Astrocyte of the spinal cord (primary cell): ENCODE measurements at regions not wholly inside any gene's neighbourhood (a gene's known extent, or its start where the extent isn't known, plus 50 kb on each side); places are given as distances from the start of the nearest gene placed in this dataset.

Source experiments
- DNase-seq: peaks from one replicate; pipeline ENCODE4 v3.0.0; 2011; ENCODE audit warnings: low read depth, low spot score
- H3K4me3 ChIP-seq: 2 replicates; pipeline ENCODE4 v1.5.1; 2011; ENCODE audit warnings: low read depth, mild to moderate bottlenecking, low read length, moderate library complexity
- CTCF ChIP-seq: IDR thresholded peaks from 2 replicates; pipeline ENCODE4 v1.5.1; 2012; ENCODE audit warnings: low read depth, mild to moderate bottlenecking, low read length, inconsistent platforms
- in situ Hi-C: cut with HindIII; loops from 2 replicates; pipeline ENCODE4 v1.10.0; 2017; ENCODE audit warnings: low sequenced_read_pairs

- H3K4me3 ChIP-seq, result no peak overlapping the region
- no peak for TF ChIP-seq CTCF
- in situ Hi-C loops, result no loop called here
- no peak for DNase-seq
These were observed 215.9 kb downstream of the RNF152 start for GRCh38 chr18:61676773-61677434.

DNA sequence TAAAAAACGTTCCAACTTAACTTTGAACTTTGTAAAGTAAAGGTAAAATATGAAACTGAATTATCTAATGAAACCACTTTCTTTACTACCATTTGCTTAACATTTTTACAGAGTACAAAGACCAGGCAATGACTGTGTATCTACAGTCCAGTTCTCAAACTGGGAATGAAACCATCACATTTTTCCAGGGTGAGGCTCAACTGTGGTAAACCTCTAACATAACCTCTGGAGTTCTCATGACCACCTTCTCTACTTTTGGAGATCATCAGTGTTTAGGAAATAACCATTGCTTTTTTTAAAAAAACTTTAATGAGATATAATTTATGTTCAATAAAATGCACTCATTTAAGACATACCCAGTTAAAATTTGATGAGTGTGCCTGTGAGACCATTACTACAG is 223.5 kb downstream of the RNF152 start:
- no peak overlapping the region for H3K4me3 ChIP-seq
- in situ Hi-C loops, result no loop called here
- TF ChIP-seq CTCF, result no peak
- DNase-seq, result peak; percentile 56

DNA sequence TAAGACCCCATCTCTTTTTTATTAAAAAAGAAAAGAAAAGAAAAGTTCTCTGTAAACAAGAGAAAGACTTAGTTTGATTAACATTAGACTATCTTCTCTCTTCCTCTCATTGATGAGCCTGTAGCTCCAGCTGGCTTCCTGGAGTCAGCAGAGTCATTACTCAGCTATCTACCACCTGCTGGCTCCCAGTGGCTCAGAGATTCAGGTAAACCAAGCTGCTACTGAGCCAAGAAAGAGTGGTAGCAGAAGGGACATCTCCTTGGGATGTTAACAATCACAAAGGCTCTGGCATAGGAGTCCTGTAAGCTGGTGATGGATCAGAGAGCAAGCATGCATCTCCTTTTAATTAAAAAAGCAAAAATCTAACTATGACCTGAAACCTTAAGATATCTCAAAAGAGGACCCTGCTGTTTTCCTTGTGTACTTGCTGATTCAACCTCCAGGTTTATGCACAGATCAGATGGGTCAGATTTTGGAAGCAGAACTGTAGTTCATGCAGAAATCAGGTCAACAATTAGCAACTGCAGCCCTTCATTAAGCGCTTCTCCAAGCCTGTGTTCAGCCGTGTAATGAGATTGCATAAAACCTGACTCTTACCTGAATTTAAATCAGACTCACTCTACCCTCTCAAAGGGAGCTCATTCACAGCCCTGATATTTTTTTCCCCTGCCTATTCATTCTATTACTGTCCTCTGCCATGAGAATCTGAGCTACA is 225.8 kb downstream of the RNF152 start:
- DNase-seq, result no peak
- no peak for TF ChIP-seq CTCF
- no peak overlapping the region for H3K4me3 ChIP-seq
- in situ Hi-C loops, result no loop called here

- in situ Hi-C loops, result no loop called here
- no peak overlapping the region for H3K4me3 ChIP-seq
- TF ChIP-seq CTCF, result no peak
- no peak for DNase-seq
These were observed 228.3 kb downstream of the RNF152 start for GRCh38 chr18:61664419-61665084.

DNA sequence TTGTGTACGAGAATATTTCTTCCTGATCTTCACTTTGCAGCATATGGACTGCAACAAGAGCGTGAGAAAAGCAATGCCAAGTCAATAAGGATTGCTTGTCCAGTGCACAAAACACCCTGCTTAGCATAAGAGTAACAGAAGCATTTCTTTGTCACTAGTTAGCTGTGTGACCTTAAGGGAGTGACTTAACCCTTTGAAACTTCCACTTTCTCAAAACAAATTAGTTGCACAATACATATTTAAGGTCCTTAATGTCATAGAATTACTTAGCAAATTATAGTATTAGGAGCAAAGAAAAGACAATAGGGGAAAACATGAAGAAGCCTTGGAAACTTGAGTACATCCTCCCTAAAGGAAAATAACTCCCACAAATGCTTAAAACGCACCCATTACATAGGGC is 230.1 kb downstream of the RNF152 start:
- no peak for DNase-seq
- H3K4me3 ChIP-seq, result no peak overlapping the region
- in situ Hi-C loops, result no loop called here
- TF ChIP-seq CTCF, result no peak

DNA sequence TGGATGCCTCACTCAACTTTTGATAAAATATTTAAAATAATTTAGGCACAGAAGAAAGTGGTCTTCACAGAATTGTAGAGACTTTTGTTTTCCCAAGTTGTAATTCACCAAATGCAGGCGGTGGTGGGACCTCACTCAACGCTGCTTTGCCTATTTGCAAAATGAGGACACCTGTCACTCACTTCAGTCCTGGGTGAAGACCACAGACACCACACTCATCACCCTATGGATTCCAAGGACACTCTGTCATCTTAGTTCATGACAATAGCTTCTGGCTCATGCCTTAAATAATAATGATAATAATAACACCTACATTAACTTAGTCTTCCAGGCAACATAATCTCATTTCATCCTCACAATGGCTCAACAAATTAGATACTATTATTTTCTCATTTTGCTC is 234.4 kb downstream of the RNF152 start:
- TF ChIP-seq CTCF, result no peak
- no peak overlapping the region for H3K4me3 ChIP-seq
- in situ Hi-C loops, result no loop called here
- no peak for DNase-seq
